Activated naive CD4-positive, alpha-beta T cell treated with anti-CD3 and anti-CD28 coated beads, Interleukin-2, amount 50 U/mL, for 72 hours (primary cell): ENCODE measurements at regions not wholly inside any gene's neighbourhood (a gene's known extent, or its start where the extent isn't known, plus 50 kb on each side); places are given as distances from the start of the nearest gene placed in this dataset.

Experiments used
- ATAC-seq, 2 donors: fragments of 150-1000 bp; cut with Tn5 transposase; 2 replicates each; pipeline ENCODE4 v1.10.0; 2021; ENCODE audit warnings: mild to moderate bottlenecking in 2 of 2, moderate library complexity in 2 of 2
- DNase-seq, 2 donors: peaks; one replicate each; pipeline ENCODE4 v3.0.0; 2021 to 2022; ENCODE audit warnings: low spot score in 2 of 2
- H3K27ac Mint-ChIP-seq, 2 donors: one replicate each; pipeline ENCODE4 v1.8.0; 2022; ENCODE audit warnings: mild to moderate bottlenecking in 2 of 2, mixed read lengths in 2 of 2
- H3K36me3 Mint-ChIP-seq, 2 donors: one replicate each; pipeline ENCODE4 v1.8.0; 2022; ENCODE audit warnings: mixed read lengths in 2 of 2
- H3K9me3 Mint-ChIP-seq, 2 donors: one replicate each; pipeline ENCODE4 v1.8.0; 2022; ENCODE audit warnings: mixed read lengths in 2 of 2

DNA sequence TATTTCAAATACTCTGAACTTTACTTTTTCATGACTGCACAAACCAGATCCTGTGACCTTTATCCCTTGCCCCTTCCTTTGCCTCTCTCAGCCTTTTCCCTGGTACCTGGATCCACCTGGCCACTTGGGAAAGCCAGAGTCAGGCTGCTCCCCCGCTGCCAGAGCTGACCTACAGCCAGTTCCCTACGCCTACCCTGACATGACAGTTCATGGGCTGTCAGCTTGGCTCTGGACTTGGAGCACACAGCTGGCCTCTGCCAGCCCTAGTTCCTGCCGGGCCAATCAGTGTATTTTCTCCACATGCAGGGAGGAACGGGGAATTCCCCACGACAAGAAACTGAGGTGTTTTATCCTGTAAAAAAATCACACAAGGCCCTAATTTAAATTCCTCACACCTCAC, 382.6 kb downstream of the INSC start:
- Mint-ChIP-seq H3K9me3 (peaks cover 0 to 7% of the 10 kb centered on the region in 2 donors), H3K27ac (no peak overlapping the region), H3K36me3 (peaks cover 0 to 2% of the 10 kb centered on the region in 2 donors)
- DNase-seq: no peak
- no peak for ATAC-seq

DNA sequence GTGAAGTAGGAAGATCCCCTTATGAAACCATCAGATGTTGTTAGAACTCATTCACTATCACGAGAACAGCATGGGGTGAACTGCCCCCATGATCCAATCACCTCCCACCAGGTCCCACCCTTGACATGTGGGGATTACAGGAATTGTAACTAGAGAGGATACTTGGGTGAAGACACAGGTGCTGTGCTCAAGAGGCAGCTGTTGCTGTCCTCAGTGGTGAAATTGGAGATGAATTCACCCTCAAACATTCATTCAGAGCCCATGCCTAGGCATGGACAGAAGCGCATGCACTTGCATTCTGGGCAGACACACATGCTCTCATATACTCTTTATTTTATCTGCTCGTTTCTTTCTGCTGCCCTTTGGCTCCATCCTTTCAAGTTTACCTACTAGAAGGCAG, 385.0 kb downstream of the INSC start:
- H3K27ac Mint-ChIP-seq: no peak overlapping the region
- peaks cover 0 to 8% of the 10 kb centered on the region in 2 donors for H3K9me3 Mint-ChIP-seq
- peaks cover 0 to 6% of the 10 kb centered on the region in 2 donors for H3K36me3 Mint-ChIP-seq
- DNase-seq (no peak), ATAC-seq (no peak)

DNA sequence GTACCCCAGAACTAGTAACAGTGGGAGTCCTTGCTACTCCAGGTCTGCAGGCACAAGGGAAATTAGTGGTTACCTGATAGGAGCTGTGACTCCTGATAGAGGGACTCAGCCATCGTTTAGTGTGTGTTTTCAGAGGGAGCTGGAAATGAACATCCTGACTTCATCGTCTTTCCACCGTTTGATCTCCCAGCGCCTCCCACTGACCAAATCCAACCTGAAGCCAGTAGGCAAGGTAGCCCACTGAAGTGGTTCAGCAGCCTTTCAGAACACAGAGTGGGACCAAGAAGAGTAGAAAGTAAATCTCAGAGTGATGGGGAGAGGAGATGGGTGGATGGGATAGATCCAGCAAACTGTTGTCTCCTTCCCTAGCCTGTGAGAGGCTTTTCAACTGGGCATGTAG, 385.9 kb downstream of the INSC start:
- Mint-ChIP-seq H3K36me3 (peaks cover 0 to 6% of the 10 kb centered on the region in 2 donors), H3K9me3 (peaks cover 5 to 8% of the 10 kb centered on the region in 2 donors), H3K27ac (no peak overlapping the region)
- DNase-seq: no peak
- no peak for ATAC-seq

DNA sequence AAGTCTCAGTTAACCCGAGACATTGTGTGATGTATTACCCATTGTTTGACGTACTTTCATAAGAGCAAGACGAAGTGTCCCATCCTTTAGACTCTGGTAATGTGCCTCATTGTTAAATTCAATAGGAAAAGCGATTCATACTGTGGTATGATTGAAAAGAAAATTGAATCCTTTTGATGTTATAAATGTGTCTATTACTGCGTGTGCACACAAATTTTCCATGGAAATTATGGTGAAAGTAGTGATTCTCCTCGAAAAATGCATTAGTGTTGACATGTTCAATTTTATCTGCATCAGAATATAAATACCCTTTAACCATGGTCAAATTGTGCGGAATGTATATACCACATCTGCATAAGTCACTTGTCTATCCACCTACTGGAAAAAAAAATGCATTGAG, 386.8 kb downstream of the INSC start:
- DNase-seq (no peak), ATAC-seq (no peak)
- H3K36me3 Mint-ChIP-seq: peaks cover 0 to 6% of the 10 kb centered on the region in 2 donors
- H3K27ac Mint-ChIP-seq: no peak overlapping the region
- H3K9me3 Mint-ChIP-seq: peaks cover 5 to 8% of the 10 kb centered on the region in 2 donors

DNA sequence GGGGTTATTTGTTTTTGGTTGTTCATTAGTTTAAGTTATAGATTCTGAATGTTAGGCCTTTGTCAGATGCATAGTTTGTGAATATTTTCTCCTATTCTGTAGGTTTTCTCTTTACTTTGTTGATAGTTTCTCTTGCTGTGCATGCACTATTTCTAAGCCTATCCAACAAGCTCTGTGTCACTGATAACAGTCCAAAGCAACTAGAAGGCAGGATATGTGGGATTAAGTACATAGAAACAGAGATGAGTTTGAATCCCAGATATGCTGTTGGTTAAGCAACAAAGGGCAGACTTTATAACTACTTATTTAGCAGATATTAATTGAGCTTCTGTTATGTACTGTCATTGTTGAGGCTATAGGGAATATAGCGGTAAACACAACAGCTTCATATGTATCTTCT, 390.4 kb downstream of the INSC start:
- H3K36me3 Mint-ChIP-seq: peaks cover 0 to 6% of the 10 kb centered on the region in 2 donors
- DNase-seq (no peak), ATAC-seq (no peak)
- no peak overlapping the region for H3K27ac Mint-ChIP-seq
- H3K9me3 Mint-ChIP-seq: peaks cover 5 to 8% of the 10 kb centered on the region in 2 donors

DNA sequence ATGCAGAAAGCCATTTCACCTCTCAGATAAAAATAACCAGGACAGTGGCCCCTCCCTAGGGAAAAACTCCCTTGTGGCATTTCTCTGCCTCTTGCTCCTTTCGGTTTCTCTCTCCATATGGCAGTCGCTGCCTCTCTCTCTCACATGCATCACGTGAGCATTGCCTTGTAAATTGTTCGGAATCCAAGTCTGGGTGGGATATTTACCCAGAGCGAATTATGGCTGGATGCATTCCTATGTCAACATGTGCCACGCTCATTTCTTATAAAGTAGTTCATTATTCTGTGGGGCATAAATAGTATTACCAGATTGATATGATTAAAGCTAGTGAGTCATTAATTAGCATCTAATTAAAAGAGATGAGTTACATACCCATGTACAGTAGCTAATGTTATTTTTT, 392.9 kb downstream of the INSC start:
- H3K9me3 Mint-ChIP-seq: peaks cover 4 to 5% of the 10 kb centered on the region in 2 donors
- no peak overlapping the region for H3K27ac Mint-ChIP-seq
- H3K36me3 Mint-ChIP-seq: peaks cover 0 to 1% of the 10 kb centered on the region in 2 donors
- DNase-seq (no peak), ATAC-seq (no peak)

DNA sequence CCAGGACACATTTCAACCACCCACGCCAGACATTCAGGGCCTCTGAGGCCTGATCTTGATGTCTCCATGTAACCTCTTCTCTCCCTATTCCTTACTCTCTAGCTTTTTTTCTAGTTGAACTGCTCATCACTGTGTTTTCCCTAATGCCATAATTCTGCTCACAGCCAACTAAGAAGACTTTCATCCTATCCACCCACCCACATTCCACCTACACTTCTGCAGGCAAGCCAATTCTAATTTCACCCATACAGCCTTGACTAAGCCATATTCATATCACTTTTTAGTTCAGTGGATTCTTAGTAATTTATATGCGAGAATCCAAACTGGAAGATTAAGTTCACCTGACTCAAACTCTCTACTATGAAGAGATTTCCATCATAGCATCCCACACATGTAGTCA, 394.4 kb downstream of the INSC start:
- peaks cover 3 to 5% of the 10 kb centered on the region in 2 donors for H3K9me3 Mint-ChIP-seq
- H3K36me3 Mint-ChIP-seq: no peaks in the 10 kb centered on the region
- DNase-seq: no peak
- H3K27ac Mint-ChIP-seq: no peak overlapping the region
- no peak for ATAC-seq

DNA sequence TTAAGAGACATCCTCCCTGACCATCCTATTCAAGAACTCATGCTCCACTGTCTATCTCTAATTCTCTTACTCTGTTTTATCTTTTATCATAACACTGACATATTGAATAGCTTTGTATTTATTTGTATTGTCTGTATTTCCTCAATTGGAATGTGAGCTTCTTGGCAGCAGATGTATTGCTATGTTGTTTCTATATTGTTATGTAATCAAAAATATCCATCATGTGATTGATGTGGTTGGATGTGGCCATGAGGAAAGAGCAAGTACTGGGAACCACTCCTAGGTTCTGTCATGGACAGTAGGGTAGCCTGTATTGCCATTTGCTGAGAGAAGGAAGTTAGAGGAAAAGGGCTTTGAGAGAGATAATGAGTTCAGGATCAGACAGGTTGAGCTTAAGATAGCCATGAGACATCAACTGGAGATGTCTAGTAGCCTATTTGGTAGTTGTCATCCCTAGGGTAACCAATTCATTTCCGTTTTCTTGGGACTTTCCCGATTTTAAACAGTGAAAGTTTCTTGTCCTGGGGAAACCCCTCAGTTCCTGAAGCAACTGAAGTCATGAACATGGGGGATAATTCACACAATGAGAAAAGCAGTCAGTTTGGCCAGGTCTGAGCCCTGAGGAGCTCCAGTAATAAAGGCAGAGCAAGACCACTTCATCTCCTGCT, 404.5 kb downstream of the INSC start:
- no peak for ATAC-seq
- Mint-ChIP-seq H3K36me3 (no peaks in the 10 kb centered on the region), H3K27ac (no peak overlapping the region), H3K9me3 (peaks cover 4 to 12% of the 10 kb centered on the region in 2 donors)
- no peak for DNase-seq

DNA sequence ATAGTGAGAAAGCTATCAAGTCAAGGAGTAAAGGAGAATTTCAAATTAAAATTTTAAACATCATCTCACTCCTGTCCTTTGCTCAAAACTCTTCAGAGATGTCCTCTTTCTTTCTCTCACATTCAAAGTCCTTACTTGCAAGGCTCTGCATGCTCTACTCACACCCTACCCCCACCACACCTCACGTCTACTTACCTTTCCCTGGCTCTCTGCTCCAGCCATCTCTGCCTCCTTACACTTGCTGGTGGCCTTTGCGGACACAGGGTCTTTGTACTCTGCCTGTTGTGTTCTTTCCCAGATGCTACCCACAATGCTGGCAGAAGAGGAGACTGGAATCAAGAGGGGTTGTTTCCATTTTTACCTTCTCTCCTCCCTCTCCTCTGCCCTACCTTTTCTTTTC, 405.2 kb downstream of the INSC start:
- Mint-ChIP-seq H3K9me3 (peaks cover 4 to 11% of the 10 kb centered on the region in 2 donors), H3K36me3 (no peaks in the 10 kb centered on the region), H3K27ac (no peak overlapping the region)
- DNase-seq (no peak), ATAC-seq (no peak)

DNA sequence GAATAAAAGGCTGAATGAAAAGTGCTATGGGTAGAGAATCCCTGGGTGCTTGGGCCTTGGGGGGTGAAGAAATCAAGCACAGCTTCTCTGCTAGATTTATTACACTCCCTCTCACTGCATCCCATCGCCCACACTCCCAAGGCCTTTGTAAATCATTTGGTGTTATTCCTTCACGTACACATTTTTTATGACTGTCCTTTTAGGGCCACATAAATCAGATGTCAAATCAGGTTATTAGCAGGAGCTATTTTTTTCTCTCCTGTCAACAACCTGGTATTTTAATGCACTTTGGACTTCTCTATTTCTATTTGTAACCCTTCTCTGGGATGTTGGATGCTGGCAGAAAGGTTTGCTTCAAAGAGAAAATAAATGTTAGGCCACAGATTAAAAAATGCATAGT, 408.8 kb downstream of the INSC start:
- peaks cover 7 to 9% of the 10 kb centered on the region in 2 donors for H3K36me3 Mint-ChIP-seq
- no peak overlapping the region for H3K27ac Mint-ChIP-seq
- ATAC-seq: no peak
- no peak for DNase-seq
- H3K9me3 Mint-ChIP-seq: peaks cover 15 to 21% of the 10 kb centered on the region in 2 donors

DNA sequence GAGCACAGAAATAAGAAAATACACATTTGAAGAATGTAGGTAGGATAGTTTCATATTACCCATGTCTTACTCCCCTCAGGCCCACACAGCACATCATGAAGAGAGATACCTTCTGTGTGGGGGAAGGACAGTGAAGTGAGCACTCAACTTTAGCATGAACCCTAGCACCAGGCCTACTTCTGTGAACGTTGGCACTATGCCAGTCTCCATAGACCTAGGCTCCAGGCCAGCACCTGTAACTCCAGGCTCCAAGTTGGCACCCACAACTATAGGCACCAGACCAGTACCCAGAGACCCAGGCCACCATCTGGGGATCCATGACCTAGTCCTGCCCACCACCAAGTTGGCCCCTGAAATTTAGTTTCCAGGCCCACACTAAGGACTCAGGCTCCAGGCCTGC, 410.9 kb downstream of the INSC start:
- Mint-ChIP-seq H3K27ac (no peak overlapping the region), H3K36me3 (peaks cover 7 to 9% of the 10 kb centered on the region in 2 donors), H3K9me3 (peaks cover 17 to 21% of the 10 kb centered on the region in 2 donors)
- no peak for DNase-seq
- ATAC-seq: no peak

DNA sequence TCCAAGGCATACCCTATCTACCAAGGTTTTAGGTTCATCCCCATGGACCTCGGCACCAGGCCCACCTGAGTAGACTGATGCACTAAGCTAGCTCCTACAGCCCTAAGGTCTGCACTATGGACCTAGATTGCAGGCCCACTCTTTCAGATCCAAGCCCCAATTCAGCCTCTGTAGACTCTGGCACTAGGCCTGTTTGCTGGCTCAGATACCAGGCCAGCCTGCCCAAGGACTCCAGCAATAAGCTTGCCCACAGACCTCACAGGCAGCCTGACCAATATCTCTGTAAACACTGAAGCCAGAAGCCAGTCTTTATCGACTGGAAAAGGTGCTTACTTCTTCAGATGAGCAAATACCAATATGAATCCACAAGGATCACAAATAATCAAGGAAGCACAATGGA, 411.3 kb downstream of the INSC start:
- Mint-ChIP-seq H3K27ac (no peak overlapping the region), H3K36me3 (peaks cover 7 to 9% of the 10 kb centered on the region in 2 donors), H3K9me3 (peaks cover 17% of the 10 kb centered on the region in 2 donors)
- DNase-seq: no peak
- ATAC-seq: no peak

DNA sequence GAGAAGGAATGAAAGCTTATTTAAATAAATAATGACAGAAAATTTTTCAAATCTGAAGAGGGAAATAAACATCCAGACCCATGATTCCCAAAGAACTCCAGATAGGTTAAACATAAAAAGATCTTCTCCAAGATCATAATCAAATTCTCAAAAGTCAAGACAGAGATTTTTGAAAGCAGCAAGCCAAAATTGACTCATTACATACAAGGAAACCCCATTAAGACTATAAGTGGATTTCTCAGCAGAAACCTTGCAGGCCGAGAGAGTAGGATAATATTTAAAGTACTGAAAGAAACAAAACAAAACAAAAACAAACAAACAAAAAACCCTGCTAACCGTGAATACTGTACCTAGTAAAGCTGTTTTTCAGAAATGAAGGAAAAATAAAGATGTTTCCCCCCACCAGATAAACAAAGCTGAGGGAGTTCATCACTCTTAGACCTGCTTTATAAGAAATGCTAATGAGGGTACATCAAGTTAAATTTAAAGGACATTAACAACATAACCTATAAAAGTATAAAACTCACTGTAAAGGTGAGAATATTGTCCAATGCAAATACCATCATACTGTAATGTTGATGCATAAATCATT, 412.2 kb downstream of the INSC start:
- peaks cover 17% of the 10 kb centered on the region in 2 donors for H3K9me3 Mint-ChIP-seq
- ATAC-seq (no peak), DNase-seq (no peak)
- no peak overlapping the region for H3K27ac Mint-ChIP-seq
- H3K36me3 Mint-ChIP-seq: peaks cover 7 to 9% of the 10 kb centered on the region in 2 donors

DNA sequence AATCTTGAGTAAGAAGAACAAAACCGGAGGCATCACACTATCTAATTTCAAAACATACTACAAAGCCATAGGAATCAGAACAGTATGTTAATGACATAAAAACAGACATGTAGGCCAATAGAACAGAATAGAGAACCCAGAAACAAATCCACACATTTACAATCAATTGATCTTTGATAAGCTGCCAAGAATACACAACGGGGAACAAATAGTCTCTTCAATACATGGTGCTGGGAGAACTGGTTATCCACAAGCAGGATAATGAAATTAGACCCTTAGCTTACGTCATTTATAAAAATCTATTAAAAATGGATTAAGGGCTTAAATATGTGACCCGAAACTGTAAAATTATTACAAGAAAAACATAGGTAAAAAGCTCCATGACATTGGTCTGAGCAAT, 417.7 kb downstream of the INSC start:
- H3K9me3 Mint-ChIP-seq: peaks cover 4 to 6% of the 10 kb centered on the region in 2 donors
- no peak for ATAC-seq
- no peak overlapping the region for H3K27ac Mint-ChIP-seq
- no peak for DNase-seq
- no peaks in the 10 kb centered on the region for H3K36me3 Mint-ChIP-seq

DNA sequence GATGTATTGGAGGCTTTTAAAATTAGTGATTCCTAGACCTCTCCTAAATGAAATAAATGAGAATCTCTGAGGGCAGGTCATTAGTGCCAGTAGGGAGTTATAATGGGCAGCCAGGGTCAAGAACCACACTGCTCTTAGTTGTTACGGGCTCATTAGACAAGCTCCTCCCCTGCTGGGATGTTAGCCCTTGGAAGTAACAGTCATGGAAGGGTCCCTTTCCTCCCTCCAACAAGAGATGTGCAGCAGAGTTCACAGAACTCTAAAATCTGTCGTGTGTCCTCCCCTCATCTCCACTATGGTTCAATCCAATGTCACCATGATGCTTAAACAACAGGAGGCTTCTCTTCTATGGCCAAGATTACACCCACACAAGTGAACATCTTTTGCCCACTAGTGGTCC, 419.5 kb downstream of the INSC start:
- no peak for ATAC-seq
- no peak for DNase-seq
- H3K9me3 Mint-ChIP-seq: peaks cover 0 to 4% of the 10 kb centered on the region in 2 donors
- H3K27ac Mint-ChIP-seq: no peak overlapping the region
- no peaks in the 10 kb centered on the region for H3K36me3 Mint-ChIP-seq

DNA sequence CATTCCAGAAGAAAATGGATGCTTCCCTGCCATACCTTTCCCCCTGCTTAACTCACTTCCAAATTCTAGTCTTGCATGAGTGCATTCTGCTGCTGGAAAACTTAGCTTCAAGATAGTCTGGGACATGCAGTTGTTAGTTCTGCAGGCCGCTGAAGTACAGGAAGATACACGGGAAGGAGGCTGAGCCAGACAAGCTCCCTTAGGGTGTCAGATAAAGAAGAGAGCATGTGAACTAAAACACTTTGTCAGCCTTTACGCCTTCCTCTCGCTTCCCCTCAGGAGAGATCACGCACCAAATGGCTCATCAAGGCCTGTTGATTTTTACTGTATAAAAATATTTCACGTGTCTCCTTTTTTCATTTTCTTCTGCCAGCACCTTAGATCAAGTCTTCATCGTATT, 420.7 kb downstream of the INSC start:
- H3K27ac Mint-ChIP-seq: no peak overlapping the region
- peaks cover 0 to 4% of the 10 kb centered on the region in 2 donors for H3K9me3 Mint-ChIP-seq
- DNase-seq (no peak), ATAC-seq (no peak)
- H3K36me3 Mint-ChIP-seq: no peaks in the 10 kb centered on the region

DNA sequence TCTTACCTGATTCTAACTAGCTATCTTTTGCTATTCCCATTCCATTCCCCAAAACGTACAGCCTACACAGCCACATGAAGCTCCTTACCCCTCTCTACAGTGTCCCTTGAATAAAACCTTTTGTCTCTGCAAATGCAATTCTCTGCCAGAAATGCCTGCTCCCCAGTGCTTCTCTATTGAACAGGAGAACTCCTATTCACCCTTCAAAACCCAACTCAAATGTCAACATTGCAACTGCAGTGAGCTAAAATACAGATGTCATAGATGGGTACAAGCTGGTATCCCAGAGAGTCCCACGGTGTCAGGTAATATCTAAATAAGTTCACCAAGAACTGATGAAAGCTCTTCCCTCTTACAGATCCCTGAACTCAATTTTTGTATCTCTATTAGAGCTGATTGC, 421.7 kb downstream of the INSC start:
- ATAC-seq: no peak
- H3K27ac Mint-ChIP-seq: no peak overlapping the region
- peaks cover 0 to 4% of the 10 kb centered on the region in 2 donors for H3K9me3 Mint-ChIP-seq
- DNase-seq: no peak
- H3K36me3 Mint-ChIP-seq: no peaks in the 10 kb centered on the region

DNA sequence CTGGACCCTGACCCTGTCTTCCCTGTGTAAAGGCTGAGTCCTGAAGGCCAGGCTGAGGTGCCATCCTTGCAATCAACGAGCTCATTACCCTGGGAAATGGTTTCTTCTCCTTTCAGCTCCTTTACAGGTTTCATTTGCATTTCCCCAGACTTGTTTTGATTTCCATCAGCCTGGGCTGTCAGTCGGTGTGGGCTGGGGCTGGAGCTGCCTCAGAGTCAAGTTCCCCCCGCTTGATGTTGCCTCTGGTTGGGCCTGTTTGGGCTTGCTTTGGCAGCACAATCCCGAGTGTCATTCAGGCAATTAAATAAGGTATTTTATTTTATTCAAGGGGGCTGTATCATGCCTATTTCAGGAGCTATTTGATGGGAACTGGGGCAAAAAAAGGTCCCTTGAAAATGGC, 424.9 kb downstream of the INSC start:
- Mint-ChIP-seq H3K9me3 (no peaks in the 10 kb centered on the region), H3K27ac (no peak overlapping the region)
- ATAC-seq: no peak

More for the DNA sequence above, 424.9 kb downstream of the INSC start:
- DNase-seq: no peak
- H3K36me3 Mint-ChIP-seq: no peaks in the 10 kb centered on the region
